K562 (cell line): ENCODE measurements at regions not wholly inside any gene's neighbourhood (a gene's known extent, or its start where the extent isn't known, plus 50 kb on each side); places are given as distances from the start of the nearest gene placed in this dataset.

ENCODE experiments used
- ATAC-seq: fragments of 200-7000 bp; cut with Tn5 transposase; 3 replicates; pipeline ENCODE4 v1.9.1; 2020; ENCODE audit warnings: moderate library complexity
- BruUV-seq: library from RNA; stranded (reverse); fragments of 400-500 nt; replicated peaks from 2 replicates; lab custom pipeline; 2021; lab: Mats Ljungman, UMichigan
- CTCF ChIA-PET: fragments of 300-600 bp; formaldehyde crosslinking; extraction: SDS; loops from one replicate; lab custom pipeline; 2021; ENCODE audit warnings: low intra/inter-chr PET ratio; lab: Yijun Ruan, JAX
- POLR2A ChIA-PET: fragments of 300-600, 350-650 bp; sonication (Branson Sonifier 250); formaldehyde crosslinking; extraction: SDS; loops from one replicate; lab custom pipeline; 2021; ENCODE audit warnings: antibody characterized with exemption, inconsistent platforms; lab: Yijun Ruan, JAX
- DNase-seq, 4 experiments: peaks; one replicate each; pipeline versions ENCODE4 v3.0.0 to v3.0.0-alpha.2; 2011 to 2018; ENCODE audit warnings: low spot score in 3 of 4, mixed read lengths in 3 of 4; ENCODE audit errors: extremely low read depth in 1 of 4
- FAIRE-seq: peaks from 2 replicates; lab custom pipeline; 2011; peaks lifted over from hg19 to GRCh38; lab: Jason Lieb, UNC
- H2AFZ ChIP-seq: 2 replicates; pipeline ENCODE4 v1.6.0; 2011; ENCODE audit warnings: low read depth, low read length, control low read depth, inconsistent platforms
- H3K27ac ChIP-seq: fragments of 200-600 bp; 3 replicates; pipeline ENCODE4 v1.8.0; 2011; ENCODE audit warnings: low read depth, mild to moderate bottlenecking, control low read depth, inconsistent platforms, low read length, moderate library complexity, mixed read lengths; ENCODE audit errors: extremely low read depth
- H3K27me3 ChIP-seq, 2 experiments: fragments of 300-600 bp in 1 of 2; 2 replicates in 1 of 2; 3 replicates in 1 of 2; pipeline versions ENCODE4 v1.6.0 to v1.8.0; 2011; ENCODE audit warnings: inconsistent platforms in 2 of 2, low read length in 2 of 2, mild to moderate bottlenecking in 1 of 2, mixed read lengths in 1 of 2, moderate library complexity in 1 of 2; ENCODE audit not compliant: control insufficient read depth in 2 of 2, insufficient read depth in 2 of 2
- H3K36me3 ChIP-seq: fragments of 300-600 bp; 3 replicates; pipeline ENCODE4 v1.8.0; 2011; ENCODE audit warnings: mild to moderate bottlenecking, low read length, inconsistent platforms; ENCODE audit not compliant: control insufficient read depth, insufficient read depth
- H3K4me1 ChIP-seq, 2 experiments: fragments of 200-600 bp in 1 of 2; replicated peaks in 1 of 2; 2 replicates in 1 of 2; 3 replicates in 1 of 2; pipeline versions ENCODE4 v1.5.1 to v1.8.0; 2011; ENCODE audit warnings: inconsistent platforms in 2 of 2, low read length in 2 of 2, mild to moderate bottlenecking in 1 of 2, mixed read lengths in 1 of 2, moderate library complexity in 1 of 2; ENCODE audit not compliant: control insufficient read depth in 2 of 2, insufficient read depth in 2 of 2
- H3K4me2 ChIP-seq: 2 replicates; pipeline ENCODE4 v1.6.1; 2011; ENCODE audit warnings: low read length, control low read depth, inconsistent platforms, mixed read lengths; ENCODE audit not compliant: insufficient read depth
- H3K4me3 ChIP-seq: fragments of 200-600 bp; sonication (generic), shearing (Covaris generic); 2 replicates; pipeline ENCODE4 v1.5.1; 2016; ENCODE audit warnings: control low read depth, inconsistent platforms
- H3K79me2 ChIP-seq: fragments of 200-600 bp; 3 replicates; pipeline ENCODE4 v1.8.0; 2011; ENCODE audit warnings: low read length, inconsistent platforms; ENCODE audit not compliant: control insufficient read depth, insufficient read depth
- H3K9ac ChIP-seq, 2 experiments: 2 replicates each; pipeline versions ENCODE4 v1.6.0 to v1.6.1; 2011; ENCODE audit warnings: low read depth in 2 of 2, low read length in 2 of 2, control low read depth in 1 of 2, inconsistent platforms in 1 of 2, mild to moderate bottlenecking in 1 of 2, mixed read lengths in 1 of 2; ENCODE audit not compliant: insufficient read depth in 1 of 2
- H3K9me1 ChIP-seq: one replicate; pipeline ENCODE4 v1.6.0; 2011; ENCODE audit warnings: inconsistent platforms, mild to moderate bottlenecking, low read length, moderate library complexity; ENCODE audit not compliant: control insufficient read depth, insufficient read depth
- H3K9me3 ChIP-seq: replicated peaks from 2 replicates; pipeline ENCODE4 v1.5.1; 2011; ENCODE audit warnings: low read depth, low read length, inconsistent platforms; ENCODE audit not compliant: control insufficient read depth, insufficient read depth
- H4K20me1 ChIP-seq: replicated peaks from 2 replicates; pipeline ENCODE4 v1.6.1; 2011; ENCODE audit warnings: low read length, inconsistent platforms, mixed read lengths; ENCODE audit not compliant: control insufficient read depth, insufficient read depth
- CHCHD3 ChIP-seq: fragments of 250-450 bp; sonication (Bioruptor Pico); IDR thresholded peaks from 2 replicates; pipeline ENCODE4 v2.1.2; 2022; ENCODE audit warnings: mild to moderate bottlenecking
- CREB3 ChIP-seq: fragments of 450-650 bp; conservative IDR thresholded peaks from 2 replicates; pipeline ENCODE4 v1.6.1; 2016; ENCODE audit warnings: missing genetic modification characterization, low read depth, mild to moderate bottlenecking, missing compliant biosample characterization, moderate library complexity
- FOXM1 ChIP-seq, 2 experiments: fragments of 450-650 bp in 1 of 2; sonication (generic) in 1 of 2; formaldehyde crosslinking in 1 of 2; IDR thresholded peaks; 2 replicates each; pipeline versions ENCODE4 v1.6.1 to v1.9.0; 2017 to 2022; ENCODE audit warnings: low read depth in 2 of 2, mild to moderate bottlenecking in 2 of 2, missing genetic modification reagents in 1 of 2, moderate library complexity in 1 of 2
- GTF2E2 ChIP-seq: fragments of 200-800 bp; sonication (Bioruptor generic); IDR thresholded peaks from 2 replicates; pipeline ENCODE4 v1.6.1; 2016; ENCODE audit warnings: missing genetic modification characterization, missing compliant biosample characterization
- HMGN3 ChIP-seq: IDR thresholded peaks from 2 replicates; pipeline ENCODE4 v1.6.1; 2011; ENCODE audit warnings: borderline replicate concordance, low read depth, mild to moderate bottlenecking, mixed read lengths, low read length; ENCODE audit not compliant: insufficient read length; ENCODE audit errors: extremely low read depth
- HNRNPH1 ChIP-seq: fragments of 200-400 bp; formaldehyde crosslinking; optimal IDR thresholded peaks from 2 replicates; pipeline ENCODE3; 2017; ENCODE audit warnings: low read depth, mild to moderate bottlenecking, low read length, moderate library complexity
- ID3 ChIP-seq, 2 experiments: fragments of 250-450 bp in 1 of 2; fragments of 450-650 bp in 1 of 2; sonication (Bioruptor Pico) in 1 of 2; IDR thresholded peaks; 2 replicates each; pipeline versions ENCODE4 v1.6.1 to v1.8.0; 2016 to 2021; ENCODE audit warnings: mild to moderate bottlenecking in 2 of 2, moderate library complexity in 2 of 2, missing compliant biosample characterization in 1 of 2, missing genetic modification characterization in 1 of 2
- KAT8 ChIP-seq: fragments of 450-650 bp; IDR thresholded peaks from 2 replicates; pipeline ENCODE4 v1.6.1; 2016; ENCODE audit warnings: low read depth, mild to moderate bottlenecking
- LARP7 ChIP-seq: fragments of 450-650 bp; IDR thresholded peaks from 2 replicates; pipeline ENCODE4 v1.6.1; 2016
- NFIC ChIP-seq: fragments of 450-650 bp; IDR thresholded peaks from 2 replicates; pipeline ENCODE4 v1.6.1; 2017; ENCODE audit warnings: mild to moderate bottlenecking, inconsistent platforms
- PHF20 ChIP-seq: fragments of 450-650 bp; IDR thresholded peaks from 2 replicates; pipeline ENCODE4 v1.6.1; 2018; ENCODE audit not compliant: partially characterized antibody
- RAD51 ChIP-seq: fragments of 450-650 bp; IDR thresholded peaks from 2 replicates; pipeline ENCODE4 v1.7.1; 2016; ENCODE audit warnings: low read depth, mild to moderate bottlenecking, borderline replicate concordance
- WGBS: fragments of 100-300 bp; shearing (Covaris generic); methylation state at CpG from one replicate; pipeline ENCODE4 v1.1.6; 2016; ENCODE audit warnings: low coverage, mixed read lengths; ENCODE audit not compliant: insufficient coverage; ENCODE audit errors: missing lambda C conversion rate; 5-methylcytosine and 5-hydroxymethylcytosine counted together
- in situ Hi-C: fragments of 300-500 bp; cut with MboI; formaldehyde crosslinking; loops from 4 replicates; pipeline ENCODE4 v1.15.0; 2018; ENCODE audit warnings: inconsistent platforms, mixed read lengths
- intact Hi-C: fragments of 100-400 bp; cut with micrococcal nuclease; formaldehyde crosslinking; loops from 2 replicates; pipeline ENCODE4 v1.14.2; 2022

GRCh38 chr5:103358305-103358995 is 99.9 kb downstream of the MACIR start:
- TF ChIP-seq FOXM1 (IDR thresholded peaks at IDR 0.05; ENCODE audit: low read depth) (no peak), FOXM1 (CRISPR knock-in tag; IDR thresholded peaks at IDR 0.05; ENCODE audit: low read depth) (no peak), PHF20 (no peak), NFIC (peak; percentile 79), LARP7 (no peak), KAT8 (no peak)
- no peak for ATAC-seq
- 56% methylated on average over 6 of the region's 6 CpGs for WGBS

GRCh38 chr5:103357636-103358035 is 99.1 kb downstream of the MACIR start:
- no peak for FAIRE-seq
- Histone ChIP-seq H2AFZ (no peak overlapping the region), H4K20me1 (no peaks in the 10 kb centered on the region), H3K9ac (no peak overlapping the region), H3K4me2 (no peak overlapping the region), H3K4me3 (no peak overlapping the region), H3K4me1 (no peaks in the 10 kb centered on the region), H3K27ac (no peak overlapping the region), H3K9me3 (no peaks in the 10 kb centered on the region), H3K27me3 (no peaks in the 10 kb centered on the region; a peak in 1 of 5 replicates), H3K79me2 (no peaks in the 10 kb centered on the region), H3K36me3 (no peaks in the 10 kb centered on the region), H3K9me1 (no peaks in the 10 kb centered on the region)
- ChIA-PET POLR2A (no interaction called here), CTCF (no interaction called here)
- BruUV-seq, result no TSS peak
- ATAC-seq, result no peak
- 0% methylated on average over 3 of the region's 3 CpGs for WGBS
- in situ Hi-C loops, result no loop called here
- no peak for TF ChIP-seq CREB3
- TF ChIP-seq HNRNPH1, result no peak
- no peak for TF ChIP-seq GTF2E2 (tag)
- no peak for TF ChIP-seq HMGN3
- TF ChIP-seq RAD51, result no peak
- no peak for TF ChIP-seq ID3 (CRISPR knock-in tag; IDR thresholded peaks at IDR 0.05)
- no peak for TF ChIP-seq ID3 (tag; IDR thresholded peaks at IDR 0.05)
- no peak for TF ChIP-seq CHCHD3
- no peak for DNase-seq
- intact Hi-C loops, result no loop called here

More at GRCh38 chr5:103358305-103358995, 99.9 kb downstream of the MACIR start:
- no peak overlapping the region for H3K4me3 ChIP-seq
- DNase-seq, result no peak
- FAIRE-seq, result no peak
- no peaks in the 10 kb centered on the region for H4K20me1 ChIP-seq
- H3K79me2 ChIP-seq, result no peaks in the 10 kb centered on the region
- intact Hi-C loops, result no loop called here
- in situ Hi-C loops, result no loop called here
- no peak overlapping the region for H3K4me2 ChIP-seq
- no peaks in the 10 kb centered on the region for H3K36me3 ChIP-seq
- BruUV-seq, result no TSS peak
- H3K27me3 ChIP-seq, result no peaks in the 10 kb centered on the region; a peak in 1 of 5 replicates
- POLR2A ChIA-PET, result interaction anchor here (0.7 kb wide), 1 partner anchor 986 kb away, joined by 3 read pairs; no protein-coding TSS in a partner anchor
- H3K9ac ChIP-seq, result no peak overlapping the region
- CTCF ChIA-PET, result no interaction called here
- no peak overlapping the region for H2AFZ ChIP-seq
- no peaks in the 10 kb centered on the region for H3K9me1 ChIP-seq
- H3K4me1 ChIP-seq, result no peaks in the 10 kb centered on the region
- H3K9me3 ChIP-seq, result no peaks in the 10 kb centered on the region
- no peak overlapping the region for H3K27ac ChIP-seq
